HG03108 (cell line): ENCODE measurements at regions not wholly inside any gene's neighbourhood (a gene's known extent, or its start where the extent isn't known, plus 50 kb on each side); places are given as distances from the start of the nearest gene placed in this dataset.

Experiments
- ATAC-seq: cut with Tn5 transposase; IDR thresholded peaks from one replicate; pipeline ENCODE4 v1.9.1; 2021; ENCODE audit warnings: moderate library complexity; ENCODE audit not compliant: unreplicated experiment

GRCh38 chr14:85106506-85106905 is 423.4 kb upstream of the FLRT2 start:
- ATAC-seq = no peak

- no peak for ATAC-seq
These were observed 417.2 kb upstream of the FLRT2 start for GRCh38 chr14:85112762-85113161.

- ATAC-seq = no peak
These were observed 414.0 kb upstream of the FLRT2 start for GRCh38 chr14:85115921-85116320.

- ATAC-seq = no peak
These were observed 411.7 kb upstream of the FLRT2 start for GRCh38 chr14:85118274-85118673.

GRCh38 chr14:85122690-85123089 is 407.3 kb upstream of the FLRT2 start:
- ATAC-seq = no peak

GRCh38 chr14:85123755-85124154 is 406.2 kb upstream of the FLRT2 start:
- no peak for ATAC-seq

- ATAC-seq = no peak
These were observed 405.2 kb upstream of the FLRT2 start for GRCh38 chr14:85124631-85125290.

GRCh38 chr14:85125291-85125670 is 404.7 kb upstream of the FLRT2 start:
- no peak for ATAC-seq

GRCh38 chr14:85129921-85130320 is 400.0 kb upstream of the FLRT2 start:
- no peak for ATAC-seq

- no peak for ATAC-seq
These were observed 398.6 kb upstream of the FLRT2 start for GRCh38 chr14:85131226-85131922.

- ATAC-seq = no peak
These were observed 387.0 kb upstream of the FLRT2 start for GRCh38 chr14:85142982-85143381.

GRCh38 chr14:85146779-85147178 is 383.2 kb upstream of the FLRT2 start:
- ATAC-seq = no peak

- no peak for ATAC-seq
These were observed 379.8 kb upstream of the FLRT2 start for GRCh38 chr14:85150166-85150565.

- no peak for ATAC-seq
These were observed 375.2 kb upstream of the FLRT2 start for GRCh38 chr14:85154714-85155113.

- no peak for ATAC-seq
These were observed 373.6 kb upstream of the FLRT2 start for GRCh38 chr14:85156319-85156718.

GRCh38 chr14:85159726-85160125 is 370.2 kb upstream of the FLRT2 start:
- ATAC-seq = no peak

- ATAC-seq = no peak
These were observed 364.9 kb upstream of the FLRT2 start for GRCh38 chr14:85165094-85165493.

GRCh38 chr14:85169381-85169780 is 360.6 kb upstream of the FLRT2 start:
- ATAC-seq = no peak

- no peak for ATAC-seq
These were observed 357.7 kb upstream of the FLRT2 start for GRCh38 chr14:85172290-85172689.

GRCh38 chr14:85172889-85173477 is 357.0 kb upstream of the FLRT2 start:
- no peak for ATAC-seq

GRCh38 chr14:85175556-85175955 is 354.4 kb upstream of the FLRT2 start:
- ATAC-seq = no peak

- no peak for ATAC-seq
These were observed 351.1 kb upstream of the FLRT2 start for GRCh38 chr14:85178864-85179263.
